ENCODE measurements at regions not wholly inside any gene's neighbourhood (a gene's known extent, or its start where the extent isn't known, plus 50 kb on each side); places are given as distances from the start of the nearest gene placed in this dataset.
A peak's percentile ranks its signal among the peaks of the same experiment; 100 is the strongest.
"Not testable (repeated sequence)": the region's sequence is repeated elsewhere in the genome, so short reads cannot be mapped to it uniquely, and the experiment has no call there.

GRCh38 chr6:786946-787763 is 94.2 kb upstream of the EXOC2 start:
- 76% methylated on average over 2 of the region's 12 CpGs for WGBS (ENCODE audit: insufficient coverage)
- H3K4me3 ChIP-seq (ENCODE audit: low read depth, low read length) = no peak overlapping the region
- no peak for DNase-seq (ENCODE audit: low read depth in 4 of 6, low spot score in 6 of 6)
- H3K27ac ChIP-seq (ENCODE audit: low read depth, low read length) = no peak overlapping the region
- no peaks in the 10 kb centered on the region for H3K4me1 ChIP-seq (ENCODE audit: control insufficient read depth, insufficient read depth, low read length)
- H3K27me3 ChIP-seq (ENCODE audit: control insufficient read depth, insufficient read depth, low read length) = no peaks in the 10 kb centered on the region
- H3K9me3 ChIP-seq (ENCODE audit: control insufficient read depth, insufficient read depth, low read length) = no peaks in the 10 kb centered on the region
- no peaks in the 10 kb centered on the region for H3K36me3 ChIP-seq (ENCODE audit: control insufficient read depth, insufficient read depth, low read length)

GRCh38 chr6:783966-784735 is 91.2 kb upstream of the EXOC2 start:
- Histone ChIP-seq H3K27me3 (ENCODE audit: control insufficient read depth, insufficient read depth, low read length) (no peaks in the 10 kb centered on the region), H3K36me3 (ENCODE audit: control insufficient read depth, insufficient read depth, low read length) (no peaks in the 10 kb centered on the region), H3K9me3 (ENCODE audit: control insufficient read depth, insufficient read depth, low read length) (no peaks in the 10 kb centered on the region), H3K4me3 (ENCODE audit: low read depth, low read length) (no peak overlapping the region), H3K27ac (ENCODE audit: low read depth, low read length) (no peak overlapping the region), H3K4me1 (ENCODE audit: control insufficient read depth, insufficient read depth, low read length) (no peaks in the 10 kb centered on the region)
- 81% methylated on average over 3 of the region's 9 CpGs for WGBS (ENCODE audit: insufficient coverage)
- DNase-seq (ENCODE audit: low read depth in 4 of 6, low spot score in 6 of 6) = no peak

GRCh38 chr6:782141-782540 is 89.2 kb upstream of the EXOC2 start:
- Histone ChIP-seq H3K4me3 (ENCODE audit: low read depth, low read length) (no peak overlapping the region), H3K36me3 (ENCODE audit: control insufficient read depth, insufficient read depth, low read length) (no peaks in the 10 kb centered on the region), H3K27ac (ENCODE audit: low read depth, low read length) (no peak overlapping the region), H3K4me1 (ENCODE audit: control insufficient read depth, insufficient read depth, low read length) (no peaks in the 10 kb centered on the region), H3K27me3 (ENCODE audit: control insufficient read depth, insufficient read depth, low read length) (no peaks in the 10 kb centered on the region), H3K9me3 (ENCODE audit: control insufficient read depth, insufficient read depth, low read length) (no peaks in the 10 kb centered on the region)
- WGBS (ENCODE audit: insufficient coverage) = 85% methylated on average over 2 of the region's 5 CpGs
- no peak for DNase-seq (ENCODE audit: low read depth in 4 of 6, low spot score in 6 of 6)

DNA sequence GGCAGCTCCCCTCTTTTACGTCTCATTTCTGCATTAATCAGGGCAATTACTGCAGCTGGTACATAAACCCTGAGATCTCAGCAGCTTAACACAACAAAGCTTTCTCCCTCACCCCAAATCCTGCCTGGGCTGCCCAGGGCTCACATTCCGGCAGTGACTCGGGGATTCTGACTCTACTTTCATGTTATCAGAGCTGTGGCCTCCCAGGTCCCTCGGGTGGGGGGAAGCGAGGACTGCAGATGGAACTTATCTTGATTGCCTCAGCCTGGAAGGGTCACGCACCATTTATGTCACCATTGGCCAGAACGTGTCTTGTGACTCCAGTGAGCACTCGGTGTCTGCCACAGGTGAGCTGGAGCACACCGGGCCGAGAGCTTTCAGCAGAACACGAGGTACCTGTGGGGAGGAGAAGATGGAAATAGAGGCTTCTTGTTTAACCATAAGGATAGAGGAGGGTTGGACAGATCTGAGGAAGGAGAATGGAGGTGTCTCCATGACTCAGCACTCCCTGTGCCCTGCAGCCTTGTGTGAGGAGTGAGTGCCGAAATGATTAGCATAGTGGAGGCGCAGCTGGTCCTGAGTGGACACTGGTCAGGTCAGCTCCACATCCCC is 88.5 kb upstream of the EXOC2 start:
- no peak overlapping the region for H3K4me3 ChIP-seq (ENCODE audit: low read depth, low read length)
- no peak for DNase-seq (ENCODE audit: low read depth in 4 of 6, low spot score in 6 of 6)
- no peaks in the 10 kb centered on the region for H3K9me3 ChIP-seq (ENCODE audit: control insufficient read depth, insufficient read depth, low read length)
- H3K4me1 ChIP-seq (ENCODE audit: control insufficient read depth, insufficient read depth, low read length) = no peaks in the 10 kb centered on the region
- no peaks in the 10 kb centered on the region for H3K27me3 ChIP-seq (ENCODE audit: control insufficient read depth, insufficient read depth, low read length)
- no peaks in the 10 kb centered on the region for H3K36me3 ChIP-seq (ENCODE audit: control insufficient read depth, insufficient read depth, low read length)
- WGBS (ENCODE audit: insufficient coverage) = 83% methylated on average over 12 of the region's 13 CpGs
- no peak overlapping the region for H3K27ac ChIP-seq (ENCODE audit: low read depth, low read length)

- Histone ChIP-seq H3K27ac (ENCODE audit: low read depth, low read length) (no peak overlapping the region), H3K4me1 (ENCODE audit: control insufficient read depth, insufficient read depth, low read length) (no peaks in the 10 kb centered on the region), H3K36me3 (ENCODE audit: control insufficient read depth, insufficient read depth, low read length) (no peaks in the 10 kb centered on the region), H3K9me3 (ENCODE audit: control insufficient read depth, insufficient read depth, low read length) (no peaks in the 10 kb centered on the region), H3K4me3 (ENCODE audit: low read depth, low read length) (no peak overlapping the region), H3K27me3 (ENCODE audit: control insufficient read depth, insufficient read depth, low read length) (no peaks in the 10 kb centered on the region)
- 20% methylated on average over 1 of the region's 3 CpGs for WGBS (ENCODE audit: insufficient coverage)
- peak in 1 of 6 donors; percentile 47 for DNase-seq (ENCODE audit: low read depth in 4 of 6, low spot score in 6 of 6)
Observed at GRCh38 chr6:780706-781105, 87.8 kb upstream of the EXOC2 start.

DNA sequence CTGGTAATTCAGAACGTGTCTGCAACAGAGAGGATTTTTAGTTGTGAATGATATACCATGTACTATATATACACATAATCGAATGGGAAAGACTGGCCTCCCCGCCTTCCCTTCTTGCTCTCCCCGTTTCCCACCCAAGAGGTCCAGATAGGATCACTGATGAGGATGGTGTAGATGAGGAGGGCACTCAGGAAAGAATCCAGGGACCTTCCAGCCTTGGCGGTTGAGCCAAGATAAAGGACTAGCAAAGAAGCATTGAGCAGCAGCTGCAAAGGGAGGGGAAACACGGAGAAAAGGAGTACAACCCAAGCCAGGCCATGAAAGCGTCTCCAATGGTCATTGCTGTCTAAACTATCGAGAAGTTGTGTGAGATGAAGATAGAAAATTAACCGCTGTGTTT is 84.0 kb upstream of the EXOC2 start:
- DNase-seq (ENCODE audit: low read depth in 4 of 6, low spot score in 6 of 6) = no peak
- H3K4me1 ChIP-seq (ENCODE audit: control insufficient read depth, insufficient read depth, low read length) = no peaks in the 10 kb centered on the region
- H3K36me3 ChIP-seq (ENCODE audit: control insufficient read depth, insufficient read depth, low read length) = no peaks in the 10 kb centered on the region
- H3K27ac ChIP-seq (ENCODE audit: low read depth, low read length) = peak overlapping the region; percentile 16
- WGBS (ENCODE audit: insufficient coverage) = 100% methylated on average over 4 of the region's 9 CpGs
- H3K9me3 ChIP-seq (ENCODE audit: control insufficient read depth, insufficient read depth, low read length) = no peaks in the 10 kb centered on the region
- no peak overlapping the region for H3K4me3 ChIP-seq (ENCODE audit: low read depth, low read length)
- H3K27me3 ChIP-seq (ENCODE audit: control insufficient read depth, insufficient read depth, low read length) = no peaks in the 10 kb centered on the region

DNA sequence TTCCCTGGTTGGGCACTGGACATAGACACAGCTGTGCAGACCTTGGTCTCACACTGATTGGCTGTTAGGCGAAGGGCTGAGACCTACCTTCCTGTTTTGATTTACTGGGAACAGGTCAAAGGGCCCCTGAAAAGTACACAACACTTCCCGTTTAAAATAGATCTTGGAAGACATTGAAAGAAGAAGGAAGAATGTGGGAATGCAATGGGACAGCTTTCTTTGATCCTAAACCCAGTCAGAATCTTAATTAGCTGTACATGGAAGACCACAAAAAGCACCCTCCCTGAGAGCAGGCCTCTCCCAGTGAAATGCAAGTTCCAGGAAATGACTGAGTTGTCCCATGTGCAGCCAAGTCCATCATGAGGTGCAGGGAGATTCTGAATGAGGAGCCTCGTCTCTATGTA is 83.6 kb upstream of the EXOC2 start:
- Histone ChIP-seq H3K4me1 (ENCODE audit: control insufficient read depth, insufficient read depth, low read length) (no peaks in the 10 kb centered on the region), H3K27me3 (ENCODE audit: control insufficient read depth, insufficient read depth, low read length) (no peaks in the 10 kb centered on the region), H3K27ac (ENCODE audit: low read depth, low read length) (peak overlapping the region; percentile 16), H3K9me3 (ENCODE audit: control insufficient read depth, insufficient read depth, low read length) (no peaks in the 10 kb centered on the region), H3K4me3 (ENCODE audit: low read depth, low read length) (no peak overlapping the region), H3K36me3 (ENCODE audit: control insufficient read depth, insufficient read depth, low read length) (no peaks in the 10 kb centered on the region)
- DNase-seq (ENCODE audit: low read depth in 4 of 6, low spot score in 6 of 6) = no peak
- WGBS (ENCODE audit: insufficient coverage) = no CpG with 5 or more reads among the region's 3 CpGs

GRCh38 chr6:775863-776262 is 82.9 kb upstream of the EXOC2 start:
- H3K27me3 ChIP-seq (ENCODE audit: control insufficient read depth, insufficient read depth, low read length) = no peaks in the 10 kb centered on the region
- no peak overlapping the region for H3K4me3 ChIP-seq (ENCODE audit: low read depth, low read length)
- DNase-seq (ENCODE audit: low read depth in 4 of 6, low spot score in 6 of 6) = no peak

DNA sequence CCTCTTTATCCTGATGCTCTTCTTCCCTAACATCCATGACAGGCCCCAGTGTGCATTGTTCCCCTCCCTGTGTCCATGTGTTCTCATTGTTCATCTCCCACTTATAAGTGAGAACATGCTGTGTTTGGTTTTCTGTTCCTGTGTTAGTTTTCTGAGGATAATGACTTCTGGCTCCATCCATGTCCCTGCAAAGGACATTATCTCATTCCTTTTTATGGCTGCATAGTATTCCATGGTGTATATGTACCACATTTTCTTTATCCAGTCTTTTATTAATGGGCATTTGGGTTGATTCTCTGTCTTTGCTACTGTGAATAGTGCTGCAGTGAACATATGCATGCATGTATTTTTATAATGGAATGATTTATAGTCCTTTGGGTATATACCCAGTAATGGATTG is 78.7 kb upstream of the EXOC2 start:
- not testable (repeated sequence) for H3K4me3 ChIP-seq (ENCODE audit: low read depth, low read length); H3K36me3 ChIP-seq (ENCODE audit: control insufficient read depth, insufficient read depth, low read length)

More at GRCh38 chr6:775863-776262, 82.9 kb upstream of the EXOC2 start:
- H3K4me1 ChIP-seq (ENCODE audit: control insufficient read depth, insufficient read depth, low read length) = no peaks in the 10 kb centered on the region
- no peak overlapping the region for H3K27ac ChIP-seq (ENCODE audit: low read depth, low read length)
- H3K9me3 ChIP-seq (ENCODE audit: control insufficient read depth, insufficient read depth, low read length) = no peaks in the 10 kb centered on the region
- WGBS (ENCODE audit: insufficient coverage) = 33% methylated on average over 1 of the region's 5 CpGs
- no peaks in the 10 kb centered on the region for H3K36me3 ChIP-seq (ENCODE audit: control insufficient read depth, insufficient read depth, low read length)

More for the DNA sequence above, 78.7 kb upstream of the EXOC2 start:
- not testable (repeated sequence) for H3K27ac ChIP-seq (ENCODE audit: low read depth, low read length); H3K4me1 ChIP-seq (ENCODE audit: control insufficient read depth, insufficient read depth, low read length); DNase-seq (ENCODE audit: low read depth in 4 of 6, low spot score in 6 of 6); H3K9me3 ChIP-seq (ENCODE audit: control insufficient read depth, insufficient read depth, low read length); H3K27me3 ChIP-seq (ENCODE audit: control insufficient read depth, insufficient read depth, low read length)

All from spinal cord (tissue), 9 donors.